RPMI7951 (cell line): ENCODE measurements at regions not wholly inside any gene's neighbourhood (a gene's known extent, or its start where the extent isn't known, plus 50 kb on each side); places are given as distances from the start of the nearest gene placed in this dataset.
A peak's percentile ranks its signal among the peaks of the same experiment; 100 is the strongest.
"Not testable (repeated sequence)": the region's sequence is repeated elsewhere in the genome, so short reads cannot be mapped to it uniquely, and the experiment has no call there.

Experiments used
- DNase-seq: peaks from one replicate; pipeline ENCODE4 v3.0.0-alpha.2; 2012; ENCODE audit warnings: low read depth

- no peak for DNase-seq
Measured at GRCh38 chr14:71536927-71537772, 395.1 kb upstream of the RGS6 start.

GRCh38 chr14:71538288-71538687 lies 393.9 kb upstream of the RGS6 start:
- no peak for DNase-seq

- no peak for DNase-seq
Measured at GRCh38 chr14:71538938-71539649, 393.1 kb upstream of the RGS6 start.

- no peak for DNase-seq
Measured at GRCh38 chr14:71539650-71540285, 392.5 kb upstream of the RGS6 start.

- DNase-seq, result no peak
Measured at GRCh38 chr14:71541271-71541670, 391.0 kb upstream of the RGS6 start.

GRCh38 chr14:71541973-71542690 lies 390.1 kb upstream of the RGS6 start:
- no peak for DNase-seq

GRCh38 chr14:71549421-71550050 lies 382.7 kb upstream of the RGS6 start:
- DNase-seq, result no peak

GRCh38 chr14:71550367-71550766 lies 381.9 kb upstream of the RGS6 start:
- no peak for DNase-seq

- DNase-seq, result peak; percentile 75
Measured at GRCh38 chr14:71551291-71551950, 380.8 kb upstream of the RGS6 start.

- no peak for DNase-seq
Measured at GRCh38 chr14:71552809-71553208, 379.4 kb upstream of the RGS6 start.

- DNase-seq, result no peak
Measured at GRCh38 chr14:71553779-71554178, 378.4 kb upstream of the RGS6 start.

GRCh38 chr14:71554323-71554722 lies 377.9 kb upstream of the RGS6 start:
- no peak for DNase-seq

- DNase-seq, result no peak
Measured at GRCh38 chr14:71554959-71555612, 377.1 kb upstream of the RGS6 start.

- peak; percentile 32 for DNase-seq
Measured at GRCh38 chr14:71555654-71556559, 376.3 kb upstream of the RGS6 start.

GRCh38 chr14:71556730-71557129 lies 375.5 kb upstream of the RGS6 start:
- no peak for DNase-seq

GRCh38 chr14:71557351-71557750 lies 374.9 kb upstream of the RGS6 start:
- no peak for DNase-seq

GRCh38 chr14:71558943-71559342 lies 373.3 kb upstream of the RGS6 start:
- DNase-seq, result not testable (repeated sequence)

- DNase-seq, result no peak
Measured at GRCh38 chr14:71560751-71561150, 371.5 kb upstream of the RGS6 start.

- no peak for DNase-seq
Measured at GRCh38 chr14:71563492-71564153, 368.6 kb upstream of the RGS6 start.
